GM21576 (cell line): ENCODE measurements at regions not wholly inside any gene's neighbourhood (a gene's known extent, or its start where the extent isn't known, plus 50 kb on each side); places are given as distances from the start of the nearest gene placed in this dataset.

ENCODE experiments used
- ATAC-seq: cut with Tn5 transposase; IDR thresholded peaks from one replicate; pipeline ENCODE4 v1.9.1; 2021; ENCODE audit warnings: mild to moderate bottlenecking, moderate library complexity; ENCODE audit not compliant: unreplicated experiment

DNA sequence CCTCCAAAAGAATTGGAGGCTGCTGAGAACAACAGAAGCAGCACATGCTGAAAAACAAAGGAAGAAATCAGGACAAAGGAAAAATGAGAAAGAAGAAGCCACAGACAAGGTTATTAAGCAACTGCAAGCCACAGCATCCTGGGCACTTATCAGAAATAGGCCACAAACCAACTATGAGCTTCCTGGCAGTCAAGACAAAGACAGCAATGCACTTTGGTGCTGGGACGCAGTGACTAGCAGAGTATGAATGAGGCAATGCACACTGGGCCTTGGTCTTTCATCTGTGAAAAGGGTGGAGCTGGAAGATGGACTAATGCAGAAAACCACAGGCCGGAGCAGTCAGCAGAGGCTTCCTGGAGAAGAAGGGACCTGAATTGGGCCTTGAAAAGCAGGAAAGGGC lies 56.0 kb upstream of the LINGO1 start:
- no peak for ATAC-seq

- no peak for ATAC-seq
Measured at GRCh38 chr15:77688266-77688665, 55.6 kb upstream of the LINGO1 start.

DNA sequence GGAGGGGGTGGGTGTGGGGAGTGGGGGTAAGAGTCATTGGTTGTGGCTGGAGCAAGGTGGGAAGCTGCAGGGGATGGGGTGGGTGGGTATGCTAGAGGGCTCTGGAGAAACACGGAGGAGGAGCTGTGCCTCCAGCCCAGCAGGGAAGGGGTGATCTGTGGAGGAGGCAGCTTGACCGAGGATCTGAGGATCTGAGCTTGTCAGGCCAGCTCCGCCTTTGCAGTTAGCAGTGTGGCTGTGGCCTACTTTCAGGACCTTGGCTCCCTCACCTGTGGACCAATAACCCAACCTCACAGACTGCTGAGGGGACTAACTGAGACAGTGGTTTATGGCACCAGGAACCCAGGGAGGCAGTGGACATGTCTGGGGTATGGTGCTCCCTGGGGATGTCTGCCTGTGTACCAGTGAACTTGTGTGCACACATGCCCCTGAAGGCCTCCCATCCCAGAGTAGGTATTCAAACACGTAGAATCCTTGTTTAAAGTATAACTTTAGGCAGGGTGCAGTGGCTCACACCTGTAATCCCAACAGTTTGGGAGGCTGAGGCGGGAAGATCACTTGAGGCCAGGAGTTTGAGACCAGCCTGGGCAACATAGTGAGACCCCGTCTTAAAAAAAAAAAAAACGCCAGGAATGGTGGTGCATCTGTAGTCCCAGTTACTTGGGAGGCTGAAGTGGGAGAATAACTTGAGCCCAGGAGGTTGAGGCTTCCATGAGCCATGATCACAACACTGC lies 52.5 kb upstream of the LINGO1 start:
- no peak for ATAC-seq

DNA sequence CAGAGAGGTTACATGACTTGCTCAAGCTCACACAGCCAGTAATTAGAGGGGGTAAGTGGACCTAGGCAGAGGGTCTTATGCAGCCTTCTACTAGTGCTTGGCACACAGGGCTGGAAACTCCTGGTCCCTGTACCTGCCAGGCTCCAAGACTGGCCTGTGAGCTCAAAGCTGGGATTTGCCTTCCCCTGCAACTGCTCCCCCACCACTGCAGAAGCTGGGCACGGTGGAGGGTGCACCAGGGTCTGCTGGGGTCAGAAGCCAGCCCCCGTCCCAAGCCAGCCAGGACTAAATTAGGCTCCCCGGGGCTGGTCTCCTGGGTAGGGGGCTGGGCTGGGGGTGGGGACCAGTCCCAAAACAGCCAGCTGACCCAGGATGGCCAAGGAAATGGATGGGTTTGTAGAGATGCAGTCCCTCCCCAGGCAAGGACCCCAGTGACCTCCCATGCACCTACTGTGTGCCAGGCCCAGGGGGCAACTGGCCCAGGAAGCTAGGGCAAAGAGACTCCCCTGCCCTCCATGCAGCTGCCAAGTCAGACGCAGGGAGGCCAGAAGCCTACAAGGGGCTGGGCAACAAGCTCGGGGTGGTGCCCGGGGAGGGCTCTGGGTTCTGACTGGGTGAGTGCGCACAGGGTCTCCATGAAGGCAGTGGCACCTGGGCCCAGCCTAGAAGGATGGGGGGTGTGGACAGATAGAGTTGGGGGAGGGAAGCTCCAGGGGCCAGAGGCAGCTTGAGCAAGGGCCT lies 51.8 kb upstream of the LINGO1 start:
- ATAC-seq, result no peak

DNA sequence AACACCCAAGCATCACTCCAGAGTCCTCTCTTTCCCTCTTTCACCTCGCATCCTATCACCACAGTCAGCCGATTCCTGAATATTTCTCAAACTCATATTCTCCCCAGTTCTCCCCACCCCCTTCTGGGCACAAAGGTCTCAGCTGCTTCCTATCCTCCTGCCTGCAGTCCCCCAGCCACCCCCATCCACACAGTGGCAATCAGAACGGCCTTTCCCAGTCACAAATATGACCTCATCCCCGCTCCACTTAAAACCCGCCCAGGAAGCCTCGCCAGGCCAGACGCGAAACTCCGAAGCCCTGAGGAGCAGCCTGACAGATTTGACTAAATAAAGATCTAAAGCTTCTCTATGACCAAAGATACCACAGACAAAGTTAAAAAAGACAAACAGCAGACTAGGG lies 49.9 kb upstream of the LINGO1 start:
- no peak for ATAC-seq
